ENCODE measurements at regions not wholly inside any gene's neighbourhood (a gene's known extent, or its start where the extent isn't known, plus 50 kb on each side); places are given as distances from the start of the nearest gene placed in this dataset.

DNA sequence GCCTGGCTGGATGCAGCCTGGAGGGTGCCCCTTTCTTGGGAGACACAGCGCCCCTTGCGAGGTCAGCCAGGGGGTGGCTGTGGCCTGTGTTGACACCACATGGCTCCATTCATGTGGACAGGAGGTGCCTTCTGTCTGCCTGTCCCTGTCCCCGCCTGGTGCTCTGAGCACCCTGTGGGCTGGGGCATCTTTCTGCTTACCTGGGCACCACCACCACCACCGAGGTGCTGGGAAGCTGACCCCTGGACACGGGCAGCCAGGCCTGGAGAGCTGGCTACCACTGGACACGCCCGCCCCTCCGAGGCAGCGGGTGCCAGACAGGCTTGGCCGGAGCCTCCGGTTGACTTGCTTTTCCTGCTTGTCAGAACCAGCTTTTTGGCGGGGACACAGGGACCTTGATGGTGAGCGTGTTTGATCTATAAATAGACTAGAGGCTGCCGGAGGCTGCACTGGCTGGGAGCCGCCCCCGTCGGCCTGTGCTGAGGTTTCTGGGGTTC, 121.3 kb upstream of the GSE1 start:
- H3K4me1 ChIP-seq (ENCODE audit: control insufficient read depth, insufficient read depth, low read length), result peaks cover 2% of the 10 kb centered on the region
- no peak overlapping the region for H3K9ac ChIP-seq (ENCODE audit: low read depth, low read length)
- H3K36me3 ChIP-seq (ENCODE audit: control insufficient read depth, insufficient read depth, low read length), result no peaks in the 10 kb centered on the region
- H3K27me3 ChIP-seq (ENCODE audit: control insufficient read depth, insufficient read depth, low read length), result no peaks in the 10 kb centered on the region
- no peak overlapping the region for H3K4me3 ChIP-seq (ENCODE audit: low read depth, low read length)
- no peaks in the 10 kb centered on the region for H3K9me3 ChIP-seq (ENCODE audit: control insufficient read depth, insufficient read depth, low read length)

DNA sequence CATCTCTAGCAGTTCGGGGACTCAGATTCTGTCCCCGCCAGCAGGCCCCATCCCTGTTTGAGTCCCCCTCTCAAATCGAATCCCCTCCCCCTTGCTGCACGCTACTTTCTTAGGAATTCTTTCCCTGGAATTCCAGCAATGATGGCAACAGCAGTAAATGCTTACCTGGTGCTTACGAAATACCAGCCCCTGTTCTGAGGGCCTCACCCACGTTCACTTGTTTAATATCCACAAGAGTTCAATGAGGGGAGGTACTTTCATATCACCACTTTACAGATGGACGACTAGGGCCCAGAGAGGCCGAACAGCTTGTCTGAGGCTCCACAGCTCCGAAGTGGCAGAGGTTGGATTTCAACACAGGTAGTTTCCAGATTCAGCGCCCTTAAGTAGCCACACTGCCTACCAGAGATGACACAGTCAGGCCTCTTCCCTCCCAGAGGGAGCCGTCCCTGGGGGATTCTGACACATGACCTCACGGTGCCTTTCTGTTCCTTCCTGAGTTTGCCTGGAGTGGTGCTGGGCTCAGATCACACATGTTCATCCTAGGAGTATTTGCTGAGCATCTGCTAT, 120.7 kb upstream of the GSE1 start:
- Histone ChIP-seq H3K4me3 (ENCODE audit: low read depth, low read length) (no peak overlapping the region), H3K4me1 (ENCODE audit: control insufficient read depth, insufficient read depth, low read length) (peaks cover 2% of the 10 kb centered on the region), H3K9me3 (ENCODE audit: control insufficient read depth, insufficient read depth, low read length) (no peaks in the 10 kb centered on the region), H3K36me3 (ENCODE audit: control insufficient read depth, insufficient read depth, low read length) (no peaks in the 10 kb centered on the region), H3K27me3 (ENCODE audit: control insufficient read depth, insufficient read depth, low read length) (no peaks in the 10 kb centered on the region), H3K9ac (ENCODE audit: low read depth, low read length) (peak overlapping the region; percentile 8)

GRCh38 chr16:85494315-85494714, 118.8 kb upstream of the GSE1 start:
- no peaks in the 10 kb centered on the region for H3K27me3 ChIP-seq (ENCODE audit: control insufficient read depth, insufficient read depth, low read length)
- H3K9me3 ChIP-seq (ENCODE audit: control insufficient read depth, insufficient read depth, low read length), result no peaks in the 10 kb centered on the region
- H3K36me3 ChIP-seq (ENCODE audit: control insufficient read depth, insufficient read depth, low read length), result no peaks in the 10 kb centered on the region
- peaks cover 2% of the 10 kb centered on the region for H3K4me1 ChIP-seq (ENCODE audit: control insufficient read depth, insufficient read depth, low read length)
- no peak overlapping the region for H3K4me3 ChIP-seq (ENCODE audit: low read depth, low read length)
- H3K9ac ChIP-seq (ENCODE audit: low read depth, low read length), result no peak overlapping the region

GRCh38 chr16:85495259-85495658, 117.9 kb upstream of the GSE1 start:
- Histone ChIP-seq H3K9ac (ENCODE audit: low read depth, low read length) (no peak overlapping the region), H3K9me3 (ENCODE audit: control insufficient read depth, insufficient read depth, low read length) (no peaks in the 10 kb centered on the region), H3K4me1 (ENCODE audit: control insufficient read depth, insufficient read depth, low read length) (peaks cover 2% of the 10 kb centered on the region), H3K36me3 (ENCODE audit: control insufficient read depth, insufficient read depth, low read length) (no peaks in the 10 kb centered on the region), H3K27me3 (ENCODE audit: control insufficient read depth, insufficient read depth, low read length) (no peaks in the 10 kb centered on the region), H3K4me3 (ENCODE audit: low read depth, low read length) (no peak overlapping the region)

DNA sequence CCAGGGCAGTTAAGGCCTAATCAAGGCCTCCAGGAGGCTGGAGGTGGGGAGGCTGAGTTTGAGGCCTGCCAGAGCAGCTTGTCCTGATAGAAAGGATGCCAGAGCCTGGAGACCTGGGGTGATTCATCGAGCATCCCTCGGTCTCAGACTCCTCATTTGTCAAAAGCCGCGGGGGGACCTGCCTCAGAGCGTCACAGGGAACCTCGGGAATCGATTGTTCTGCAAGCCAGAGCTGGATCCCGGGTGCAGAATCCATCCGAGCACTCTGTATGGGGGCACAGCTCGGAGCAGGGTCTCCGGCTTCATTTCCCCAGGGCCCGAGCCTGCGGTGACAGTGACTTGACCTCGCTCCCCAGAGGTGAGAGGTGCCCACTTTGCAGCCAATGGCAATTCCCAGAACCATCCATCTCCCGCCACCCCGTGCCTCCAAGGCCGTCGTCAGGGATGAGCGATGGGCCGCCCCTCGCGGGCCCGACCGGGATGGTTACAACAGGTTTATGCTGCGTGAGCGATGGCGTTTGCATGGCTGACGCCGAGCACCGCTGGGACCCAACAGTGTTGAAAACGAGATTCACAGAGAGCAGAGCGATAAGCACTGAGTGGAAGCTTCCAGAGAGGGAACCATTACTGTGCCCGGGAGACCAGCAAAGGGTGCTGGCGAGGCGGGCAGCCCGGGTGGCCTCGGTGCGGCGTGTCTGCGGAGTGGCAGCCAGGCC, 117.1 kb upstream of the GSE1 start:
- no peaks in the 10 kb centered on the region for H3K36me3 ChIP-seq (ENCODE audit: control insufficient read depth, insufficient read depth, low read length)

GRCh38 chr16:85497622-85498314, 115.4 kb upstream of the GSE1 start:
- H3K36me3 ChIP-seq (ENCODE audit: control insufficient read depth, insufficient read depth, low read length), result no peaks in the 10 kb centered on the region
- no peaks in the 10 kb centered on the region for H3K9me3 ChIP-seq (ENCODE audit: control insufficient read depth, insufficient read depth, low read length)
- H3K9ac ChIP-seq (ENCODE audit: low read depth, low read length), result no peak overlapping the region
- no peaks in the 10 kb centered on the region for H3K27me3 ChIP-seq (ENCODE audit: control insufficient read depth, insufficient read depth, low read length)
- no peak overlapping the region for H3K4me3 ChIP-seq (ENCODE audit: low read depth, low read length)
- H3K4me1 ChIP-seq (ENCODE audit: control insufficient read depth, insufficient read depth, low read length), result no peaks in the 10 kb centered on the region

More for the DNA sequence above, 117.1 kb upstream of the GSE1 start:
- Histone ChIP-seq H3K9me3 (ENCODE audit: control insufficient read depth, insufficient read depth, low read length) (no peaks in the 10 kb centered on the region), H3K27me3 (ENCODE audit: control insufficient read depth, insufficient read depth, low read length) (no peaks in the 10 kb centered on the region), H3K4me3 (ENCODE audit: low read depth, low read length) (no peak overlapping the region), H3K4me1 (ENCODE audit: control insufficient read depth, insufficient read depth, low read length) (peaks cover 2% of the 10 kb centered on the region), H3K9ac (ENCODE audit: low read depth, low read length) (no peak overlapping the region)

DNA sequence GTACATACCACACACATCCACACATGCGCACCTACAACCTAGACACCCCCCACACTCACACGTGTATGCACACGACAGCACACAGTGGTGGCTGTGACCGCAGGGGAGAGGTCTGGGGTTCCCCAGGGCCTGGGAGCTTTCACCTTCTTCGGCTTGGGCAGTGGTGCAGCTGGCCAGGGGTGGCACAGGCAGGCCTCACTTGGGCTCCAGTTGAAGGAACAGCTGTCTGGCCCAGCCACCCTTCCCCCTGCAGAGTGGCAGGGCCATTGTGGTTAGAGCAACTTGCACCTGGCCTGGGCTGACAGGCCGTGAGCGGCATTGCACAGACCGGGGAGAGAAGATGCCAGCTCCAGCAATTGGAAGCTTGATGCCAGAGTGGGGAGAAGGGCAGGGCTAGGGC, 114.5 kb upstream of the GSE1 start:
- Histone ChIP-seq H3K36me3 (ENCODE audit: control insufficient read depth, insufficient read depth, low read length) (no peaks in the 10 kb centered on the region), H3K4me3 (ENCODE audit: low read depth, low read length) (no peak overlapping the region), H3K9me3 (ENCODE audit: control insufficient read depth, insufficient read depth, low read length) (no peaks in the 10 kb centered on the region), H3K9ac (ENCODE audit: low read depth, low read length) (no peak overlapping the region), H3K27me3 (ENCODE audit: control insufficient read depth, insufficient read depth, low read length) (no peaks in the 10 kb centered on the region), H3K4me1 (ENCODE audit: control insufficient read depth, insufficient read depth, low read length) (no peaks in the 10 kb centered on the region)

- H3K36me3 ChIP-seq (ENCODE audit: control insufficient read depth, insufficient read depth, low read length), result no peaks in the 10 kb centered on the region
- no peak overlapping the region for H3K9ac ChIP-seq (ENCODE audit: low read depth, low read length)
- H3K4me1 ChIP-seq (ENCODE audit: control insufficient read depth, insufficient read depth, low read length), result no peaks in the 10 kb centered on the region
- no peaks in the 10 kb centered on the region for H3K9me3 ChIP-seq (ENCODE audit: control insufficient read depth, insufficient read depth, low read length)
- H3K4me3 ChIP-seq (ENCODE audit: low read depth, low read length), result no peak overlapping the region
- no peaks in the 10 kb centered on the region for H3K27me3 ChIP-seq (ENCODE audit: control insufficient read depth, insufficient read depth, low read length)
Measured at GRCh38 chr16:85500220-85500619, 112.9 kb upstream of the GSE1 start.

- Histone ChIP-seq H3K9ac (ENCODE audit: low read depth, low read length) (no peak overlapping the region), H3K27me3 (ENCODE audit: control insufficient read depth, insufficient read depth, low read length) (no peaks in the 10 kb centered on the region), H3K9me3 (ENCODE audit: control insufficient read depth, insufficient read depth, low read length) (no peaks in the 10 kb centered on the region), H3K4me1 (ENCODE audit: control insufficient read depth, insufficient read depth, low read length) (no peaks in the 10 kb centered on the region), H3K4me3 (ENCODE audit: low read depth, low read length) (no peak overlapping the region), H3K36me3 (ENCODE audit: control insufficient read depth, insufficient read depth, low read length) (no peaks in the 10 kb centered on the region)
Measured at GRCh38 chr16:85501900-85502299, 111.2 kb upstream of the GSE1 start.

GRCh38 chr16:85502357-85502756, 110.8 kb upstream of the GSE1 start:
- H3K4me3 ChIP-seq (ENCODE audit: low read depth, low read length), result no peak overlapping the region
- H3K9ac ChIP-seq (ENCODE audit: low read depth, low read length), result no peak overlapping the region
- H3K27me3 ChIP-seq (ENCODE audit: control insufficient read depth, insufficient read depth, low read length), result no peaks in the 10 kb centered on the region
- H3K36me3 ChIP-seq (ENCODE audit: control insufficient read depth, insufficient read depth, low read length), result no peaks in the 10 kb centered on the region
- no peaks in the 10 kb centered on the region for H3K4me1 ChIP-seq (ENCODE audit: control insufficient read depth, insufficient read depth, low read length)
- no peaks in the 10 kb centered on the region for H3K9me3 ChIP-seq (ENCODE audit: control insufficient read depth, insufficient read depth, low read length)

GRCh38 chr16:85503679-85504231, 109.4 kb upstream of the GSE1 start:
- no peak overlapping the region for H3K4me3 ChIP-seq (ENCODE audit: low read depth, low read length)
- no peaks in the 10 kb centered on the region for H3K9me3 ChIP-seq (ENCODE audit: control insufficient read depth, insufficient read depth, low read length)
- H3K9ac ChIP-seq (ENCODE audit: low read depth, low read length), result no peak overlapping the region
- H3K4me1 ChIP-seq (ENCODE audit: control insufficient read depth, insufficient read depth, low read length), result no peaks in the 10 kb centered on the region
- H3K36me3 ChIP-seq (ENCODE audit: control insufficient read depth, insufficient read depth, low read length), result no peaks in the 10 kb centered on the region
- H3K27me3 ChIP-seq (ENCODE audit: control insufficient read depth, insufficient read depth, low read length), result no peaks in the 10 kb centered on the region

All from iPS-15b (cell line).